GM03348 (cell line): ENCODE measurements at regions not wholly inside any gene's neighbourhood (a gene's known extent, or its start where the extent isn't known, plus 50 kb on each side); places are given as distances from the start of the nearest gene placed in this dataset.
"Not testable (repeated sequence)": the region's sequence is repeated elsewhere in the genome, so short reads cannot be mapped to it uniquely, and the experiment has no call there.

Source experiments
- DNase-seq: peaks from one replicate; pipeline ENCODE4 v3.0.0; 2012; ENCODE audit warnings: low spot score

DNA sequence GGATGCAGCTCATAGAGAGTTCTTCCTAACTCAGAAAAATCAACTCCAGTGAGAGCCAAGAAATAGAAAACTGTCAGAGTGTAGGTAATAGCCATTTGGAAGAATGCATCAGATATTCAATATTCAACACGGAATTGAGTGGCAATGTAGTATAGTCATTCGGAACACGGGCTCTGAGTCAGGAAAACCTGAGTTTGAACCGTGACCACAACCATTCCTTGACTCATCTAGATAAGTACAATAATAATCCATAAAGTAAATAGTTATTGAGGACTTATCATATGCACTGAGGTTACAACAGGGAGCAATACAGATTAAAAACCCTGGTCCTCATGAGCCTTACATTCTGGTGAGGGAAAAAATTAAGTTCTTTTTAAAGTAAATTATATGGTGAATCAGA lies 62.6 kb upstream of the PHF21A start:
- DNase-seq = no peak

DNA sequence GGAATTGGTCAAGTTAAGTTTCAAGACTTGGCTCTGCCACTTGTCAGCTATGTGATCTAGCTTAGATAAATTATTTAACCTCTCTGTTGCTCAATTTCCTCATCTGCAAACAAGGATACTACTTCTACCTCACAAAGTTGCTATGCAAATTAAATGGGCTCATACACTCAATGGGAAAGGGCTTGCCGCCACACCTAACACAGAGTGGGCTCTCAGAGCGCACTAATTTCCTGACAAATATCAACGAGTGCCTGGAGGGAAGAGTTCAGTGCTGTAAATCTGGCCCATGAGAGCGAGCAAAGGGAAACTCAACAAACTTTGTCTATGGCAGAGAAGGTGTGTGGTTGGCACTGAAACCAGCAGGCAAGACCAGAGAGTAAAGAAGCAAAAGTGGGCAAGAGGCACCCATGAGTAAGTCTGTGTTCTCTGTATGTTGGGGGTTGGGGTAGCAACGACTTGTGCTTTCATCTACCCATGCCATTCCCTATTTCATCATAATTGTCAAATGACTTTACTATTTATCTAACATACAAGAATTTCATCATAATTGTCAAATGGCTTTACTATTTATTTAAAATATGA lies 60.7 kb upstream of the PHF21A start:
- no peak for DNase-seq

DNA sequence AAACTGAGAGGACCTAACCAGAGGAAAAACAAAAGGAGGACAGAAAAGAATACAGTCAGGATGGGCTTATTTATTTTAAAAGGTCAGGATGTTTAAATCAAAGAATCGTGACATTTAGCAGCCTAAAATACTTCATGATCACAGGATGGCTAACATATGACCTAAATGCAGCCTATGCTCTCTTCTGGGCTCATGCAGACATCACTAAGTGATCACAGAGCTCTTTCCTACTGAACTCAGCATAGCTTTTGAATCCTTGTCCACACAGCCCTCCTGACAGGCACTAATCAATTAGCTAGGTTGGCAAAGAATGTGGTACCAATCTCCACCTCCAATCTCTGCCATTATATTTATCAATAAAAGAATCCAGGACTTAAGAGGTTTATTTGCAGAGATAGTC lies 60.1 kb upstream of the PHF21A start:
- no peak for DNase-seq

DNA sequence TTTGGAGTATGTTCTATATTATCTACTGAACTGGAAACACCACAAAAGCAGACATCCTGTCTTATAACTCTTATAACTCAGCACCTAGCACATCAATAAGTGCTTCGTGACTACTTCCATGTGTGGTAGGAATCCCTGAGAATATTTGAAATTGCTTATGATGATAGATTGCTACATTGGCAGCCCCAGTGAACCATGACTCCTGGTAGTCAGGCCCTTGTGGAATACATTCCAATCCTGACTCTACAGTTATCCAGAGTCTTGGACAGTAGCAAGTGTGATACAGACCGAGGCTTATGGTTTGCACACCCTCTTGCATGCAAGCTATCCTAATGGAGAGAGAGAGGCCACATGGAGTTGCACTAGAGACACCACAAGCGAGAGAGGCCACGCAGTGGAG lies 59.5 kb upstream of the PHF21A start:
- DNase-seq = peak; percentile 35

- no peak for DNase-seq
Observed at GRCh38 chr11:46178513-46178912, 57.3 kb upstream of the PHF21A start.

- no peak for DNase-seq
Observed at GRCh38 chr11:46176421-46176820, 55.2 kb upstream of the PHF21A start.

DNA sequence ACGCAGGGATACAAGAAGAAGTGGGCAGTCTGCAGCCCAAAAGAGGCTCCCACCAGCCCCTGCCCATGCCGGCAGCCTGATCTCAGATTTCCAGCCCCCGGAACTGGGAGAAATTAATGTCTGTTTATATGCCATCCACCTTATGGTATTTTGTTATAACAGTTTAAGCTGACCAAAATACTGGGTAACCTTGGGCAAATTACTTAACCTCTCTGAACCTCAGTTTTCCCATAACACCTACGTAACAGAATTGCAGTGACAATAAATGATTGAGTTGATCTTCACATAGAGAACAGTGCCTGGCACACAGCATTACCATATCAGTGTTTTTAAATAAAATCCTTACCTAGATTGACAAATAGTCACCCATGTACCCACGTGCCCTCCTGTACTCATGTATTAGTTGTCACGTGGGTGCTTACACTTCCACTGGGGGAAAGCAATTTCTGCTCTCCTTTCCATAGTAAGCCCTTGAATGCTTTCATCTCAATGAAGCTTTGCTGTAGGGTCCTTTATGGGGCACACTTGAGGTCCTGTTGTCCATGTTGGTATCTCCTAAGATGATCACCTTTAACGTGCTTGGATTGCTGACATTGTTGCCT lies 54.2 kb upstream of the PHF21A start:
- DNase-seq = no peak

DNA sequence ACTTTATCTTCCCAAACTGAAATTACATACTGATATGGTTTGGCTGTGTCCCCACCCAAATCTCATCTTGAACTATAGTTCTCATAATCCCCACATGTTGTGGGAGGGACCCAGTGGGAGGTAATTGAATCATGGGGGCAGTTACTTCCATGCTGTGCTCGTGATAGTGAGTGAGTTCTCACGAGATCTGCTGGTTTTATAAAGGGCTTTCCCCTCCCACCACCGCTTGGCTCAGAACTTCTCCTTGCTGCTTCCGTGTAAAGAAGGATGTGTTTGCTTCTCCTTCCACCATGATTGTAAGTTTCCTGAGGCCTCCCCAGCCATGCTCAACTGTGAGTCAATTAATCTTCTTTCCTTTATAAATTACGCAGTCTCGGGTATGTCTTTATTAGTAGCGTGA lies 50.4 kb upstream of the PHF21A start:
- DNase-seq = not testable (repeated sequence)
